IMR-90 (cell line): ENCODE measurements at regions not wholly inside any gene's neighbourhood (a gene's known extent, or its start where the extent isn't known, plus 50 kb on each side); places are given as distances from the start of the nearest gene placed in this dataset.

Experiments
- ATAC-seq: fragments of 200-7000 bp; cut with Tn5 transposase; 2 replicates; pipeline ENCODE4 v1.9.1; 2020; ENCODE audit warnings: low read depth, mild to moderate bottlenecking, moderate library complexity
- BruUV-seq: library from RNA; stranded (reverse); fragments of 400-500 nt; replicated peaks from 2 replicates; lab custom pipeline; 2021; lab: Mats Ljungman, UMichigan
- CTCF ChIA-PET: fragments of 300-600 bp; formaldehyde crosslinking; extraction: SDS; loops from one replicate; lab custom pipeline; 2021; ENCODE audit warnings: antibody characterized with exemption; lab: Yijun Ruan, JAX
- POLR2A ChIA-PET: fragments of 300-600 bp; sonication (Branson Sonifier 250); formaldehyde crosslinking; loops from one replicate; lab custom pipeline; 2022; ENCODE audit warnings: antibody characterized with exemption; ENCODE audit not compliant: unreplicated experiment; lab: Charles Lee
- DNase-seq: peaks from one replicate; pipeline ENCODE4 v3.0.0; 2013
- H2AFZ ChIP-seq: replicated peaks from 2 replicates; pipeline ENCODE3; 2013; ENCODE audit warnings: low read length, mild to moderate bottlenecking; ENCODE audit not compliant: poor library complexity
- H2AK5ac ChIP-seq: 2 replicates; pipeline ENCODE4 v1.6.1; 2013; ENCODE audit warnings: low read depth, low read length, inconsistent platforms
- H2AK9ac ChIP-seq: replicated peaks from 2 replicates; pipeline ENCODE3; 2013; ENCODE audit warnings: mild to moderate bottlenecking, low read depth, low read length, moderate library complexity; ENCODE audit not compliant: poor library complexity
- H2BK120ac ChIP-seq: 2 replicates; pipeline ENCODE4 v1.6.1; 2013; ENCODE audit warnings: low read depth, low read length, inconsistent platforms
- H2BK15ac ChIP-seq: 3 replicates; pipeline ENCODE4 v1.6.1; 2013; ENCODE audit warnings: low read depth, low read length, inconsistent platforms
- H2BK20ac ChIP-seq: 2 replicates; pipeline ENCODE4 v1.6.1; 2013; ENCODE audit warnings: low read depth, mild to moderate bottlenecking, inconsistent platforms, low read length, moderate library complexity
- H2BK5ac ChIP-seq: 2 replicates; pipeline ENCODE4 v1.6.1; 2013; ENCODE audit warnings: mild to moderate bottlenecking, low read depth, low read length, inconsistent platforms; ENCODE audit not compliant: poor library complexity, severe bottlenecking
- H3K14ac ChIP-seq: replicated peaks from 2 replicates; pipeline ENCODE4 v1.6.1; 2013; ENCODE audit warnings: low read depth, low read length, inconsistent platforms
- H3K18ac ChIP-seq: 2 replicates; pipeline ENCODE4 v1.6.1; 2013; ENCODE audit warnings: low read depth, low read length, control low read depth
- H3K23ac ChIP-seq: 2 replicates; pipeline ENCODE4 v1.6.1; 2013; ENCODE audit warnings: low read depth, low read length, inconsistent platforms
- H3K27ac ChIP-seq: 2 replicates; pipeline ENCODE4 v1.5.1; 2013; ENCODE audit warnings: mild to moderate bottlenecking, control low read depth, low read length; ENCODE audit not compliant: insufficient read depth
- H3K27me3 ChIP-seq: 2 replicates; pipeline ENCODE4 v1.6.1; 2013; ENCODE audit warnings: low read length; ENCODE audit not compliant: control insufficient read depth, insufficient read depth
- H3K36me3 ChIP-seq: 2 replicates; pipeline ENCODE4 v1.6.1; 2013; ENCODE audit warnings: low read length, mixed read lengths; ENCODE audit not compliant: control insufficient read depth, insufficient read depth
- H3K4ac ChIP-seq: 2 replicates; pipeline ENCODE4 v1.6.1; 2013; ENCODE audit warnings: low read depth, low read length, inconsistent platforms
- H3K4me1 ChIP-seq: 2 replicates; pipeline ENCODE4 v1.6.1; 2013; ENCODE audit warnings: low read length, mixed read lengths; ENCODE audit not compliant: control insufficient read depth, insufficient read depth
- H3K4me2 ChIP-seq: 2 replicates; pipeline ENCODE4 v1.6.1; 2013; ENCODE audit warnings: low read depth, mild to moderate bottlenecking, control low read depth, low read length, moderate library complexity
- H3K4me3 ChIP-seq: 2 replicates; pipeline ENCODE4 v1.5.1; 2013; ENCODE audit warnings: low read depth, mild to moderate bottlenecking, control low read depth, low read length, moderate library complexity; ENCODE audit not compliant: insufficient read depth
- H3K56ac ChIP-seq: 2 replicates; pipeline ENCODE4 v1.6.1; 2013; ENCODE audit warnings: low read length, inconsistent platforms; ENCODE audit not compliant: insufficient read depth; ENCODE audit errors: extremely low read depth
- H3K79me1 ChIP-seq, 2 experiments: 2 replicates each; pipeline ENCODE4 v1.6.1; 2013; ENCODE audit warnings: low read length in 2 of 2, inconsistent platforms in 1 of 2, low read depth in 1 of 2
- H3K9ac ChIP-seq: 2 replicates; pipeline ENCODE4 v1.6.1; 2013; ENCODE audit warnings: low read depth, low read length, control low read depth
- H3K9me1 ChIP-seq: 2 replicates; pipeline ENCODE4 v1.6.1; 2013; ENCODE audit warnings: low read length, inconsistent platforms; ENCODE audit not compliant: insufficient read depth
- H3K9me3 ChIP-seq: 2 replicates; pipeline ENCODE4 v1.6.1; 2013; ENCODE audit warnings: low read length; ENCODE audit not compliant: control insufficient read depth, insufficient read depth
- H4K20me1 ChIP-seq: 2 replicates; pipeline ENCODE4 v1.6.1; 2013; ENCODE audit warnings: low read length, inconsistent platforms; ENCODE audit not compliant: insufficient read depth
- H4K5ac ChIP-seq: 2 replicates; pipeline ENCODE4 v1.6.1; 2013; ENCODE audit warnings: mild to moderate bottlenecking, low read depth, low read length, control low read depth
- H4K8ac ChIP-seq, 2 experiments: 2 replicates each; pipeline ENCODE4 v1.6.1; 2013; ENCODE audit warnings: low read depth in 2 of 2, low read length in 2 of 2, control low read depth in 1 of 2, inconsistent platforms in 1 of 2
- H4K91ac ChIP-seq: 2 replicates; pipeline ENCODE4 v1.6.1; 2013; ENCODE audit warnings: low read depth, low read length, inconsistent platforms; ENCODE audit not compliant: insufficient read depth
- BHLHE40 ChIP-seq: fragments of 150-350 bp; IDR thresholded peaks from 2 replicates; pipeline ENCODE4 v1.6.1; 2016; ENCODE audit warnings: mild to moderate bottlenecking, low read depth, low read length
- CEBPB ChIP-seq: IDR thresholded peaks from 2 replicates; pipeline ENCODE4 v1.6.1; 2012; ENCODE audit warnings: low read depth, low read length, improper control_type of control experiment
- CHD1 ChIP-seq: IDR thresholded peaks from 2 replicates; pipeline ENCODE4 v1.6.1; 2012; ENCODE audit warnings: low read depth, low read length, improper control_type of control experiment
- CTCF ChIP-seq: conservative IDR thresholded peaks from 2 replicates; pipeline ENCODE4 v1.5.1; 2012; ENCODE audit warnings: mild to moderate bottlenecking, low read depth, low read length, improper control_type of control experiment
- ELK1 ChIP-seq: fragments of 150-350 bp; IDR thresholded peaks from 2 replicates; pipeline ENCODE4 v1.6.1; 2016; ENCODE audit warnings: low read depth, mild to moderate bottlenecking, low read length, moderate library complexity, borderline replicate concordance
- FOS ChIP-seq: fragments of 150-350 bp; IDR thresholded peaks from 2 replicates; pipeline ENCODE4 v1.6.1; 2016; ENCODE audit warnings: low read depth, low read length
- MAFK ChIP-seq: IDR thresholded peaks from 2 replicates; pipeline ENCODE4 v1.6.1; 2012; ENCODE audit warnings: low read depth, low read length, improper control_type of control experiment
- MAZ ChIP-seq: IDR thresholded peaks from 2 replicates; pipeline ENCODE4 v1.6.1; 2012; ENCODE audit warnings: low read depth, mild to moderate bottlenecking, low read length, improper control_type of control experiment, moderate library complexity, borderline replicate concordance
- MXI1 ChIP-seq: IDR thresholded peaks from 2 replicates; pipeline ENCODE4 v1.6.1; 2012; ENCODE audit warnings: low read depth, mild to moderate bottlenecking, low read length, moderate library complexity, borderline replicate concordance
- NFE2L2 ChIP-seq: fragments of 150-350 bp; IDR thresholded peaks from 2 replicates; pipeline ENCODE4 v1.6.1; 2016; ENCODE audit warnings: low read depth, mild to moderate bottlenecking, low read length
- POLR2A ChIP-seq: IDR thresholded peaks from 2 replicates; pipeline ENCODE4 v1.6.1; 2012; ENCODE audit warnings: mild to moderate bottlenecking, low read depth, low read length
- RAD21 ChIP-seq: IDR thresholded peaks from 2 replicates; pipeline ENCODE4 v1.6.1; 2012; ENCODE audit warnings: low read length, improper control_type of control experiment
- RCOR1 ChIP-seq: IDR thresholded peaks from 2 replicates; pipeline ENCODE4 v1.6.1; 2012; ENCODE audit warnings: mild to moderate bottlenecking, low read length, improper control_type of control experiment; ENCODE audit not compliant: insufficient replicate concordance
- RFX5 ChIP-seq: IDR thresholded peaks from 2 replicates; pipeline ENCODE4 v1.8.0; 2012; ENCODE audit warnings: low read depth, mild to moderate bottlenecking, low read length, moderate library complexity
- SMC3 ChIP-seq: fragments of 150-350 bp; IDR thresholded peaks from 2 replicates; pipeline ENCODE4 v1.6.1; 2016; ENCODE audit warnings: low read depth, mild to moderate bottlenecking, antibody characterized with exemption, low read length, moderate library complexity
- USF2 ChIP-seq: fragments of 150-350 bp; IDR thresholded peaks from 2 replicates; pipeline ENCODE4 v1.6.1; 2017; ENCODE audit warnings: mild to moderate bottlenecking, antibody characterized with exemption, low read length, low read depth
- WGBS, 2 experiments: methylation state at CpG; one replicate each; pipeline versions ENCODE4 v1.1.5 to v1.1.7; 2013; ENCODE audit warnings: missing lambda C conversion rate in 2 of 2; ENCODE audit not compliant: insufficient read length in 1 of 2; ENCODE audit errors: extremely low coverage in 2 of 2; 5-methylcytosine and 5-hydroxymethylcytosine counted together
- dilution Hi-C: fragments of 300-500 bp; cut with HindIII; formaldehyde crosslinking; loops from one replicate; pipeline ENCODE4 v1.14.3; 2018; ENCODE audit warnings: low sequenced_read_pairs; ENCODE audit not compliant: unreplicated experiment
- in situ Hi-C: fragments of 300-500 bp; cut with MboI; formaldehyde crosslinking; loops from 3 replicates; pipeline ENCODE4 v1.14.3; 2019; ENCODE audit warnings: low sequenced_read_pairs, inconsistent platforms, mixed read lengths
- intact Hi-C: fragments of 100-400 bp; cut with micrococcal nuclease; formaldehyde crosslinking; loops from 2 replicates; pipeline ENCODE4 v1.10.0; 2022

- Histone ChIP-seq H3K36me3 (no peaks in the 10 kb centered on the region), H3K27ac (no peak overlapping the region), H3K4me3 (no peak overlapping the region), H2AFZ (no peak overlapping the region), H2BK15ac (no peak overlapping the region), H3K23ac (no peak overlapping the region), H3K9me3 (0 out of 2 replicates have a peak, but pooled peaks cover 3% of the 10 kb centered on the region), H4K91ac (no peak overlapping the region), H3K4me1 (no peaks in the 10 kb centered on the region), H3K56ac (no peak overlapping the region), H2AK5ac (no peak overlapping the region), H3K79me1 (no peaks in the 10 kb centered on the region), H2BK20ac (no peak overlapping the region), H2AK9ac (no peak overlapping the region), H3K9me1 (no peaks in the 10 kb centered on the region), H4K20me1 (no peaks in the 10 kb centered on the region), H3K4me2 (no peak overlapping the region), H3K18ac (no peak overlapping the region), H3K27me3 (no peaks in the 10 kb centered on the region), H2BK120ac (no peak overlapping the region), H3K4ac (no peak overlapping the region), H4K8ac (no peak overlapping the region), H3K9ac (no peak overlapping the region), H2BK5ac (no peak overlapping the region), H4K5ac (no peak overlapping the region), H3K14ac (no peak overlapping the region)
- dilution Hi-C loops (no loop called here), in situ Hi-C loops (no loop called here), intact Hi-C loops (no loop called here)
- no peak for DNase-seq
- TF ChIP-seq RCOR1 (no peak), SMC3 (no peak), NFE2L2 (no peak), BHLHE40 (no peak), RFX5 (no peak), CTCF (no peak), CHD1 (no peak), USF2 (no peak), RAD21 (no peak), FOS (no peak), MXI1 (no peak), POLR2A (no peak), ELK1 (no peak), CEBPB (no peak), MAZ (no peak), MAFK (no peak)
- WGBS, 2 experiments = no CpG with 5 or more reads among the region's 4 CpGs
- POLR2A ChIA-PET = no interaction called here
- no peak for ATAC-seq
- BruUV-seq = no TSS peak
- CTCF ChIA-PET = no interaction called here
Measured at GRCh38 chr5:147995846-147996245, 67.9 kb upstream of the SPINK5 start.
